HepG2 (cell line): ENCODE measurements at regions not wholly inside any gene's neighbourhood (a gene's known extent, or its start where the extent isn't known, plus 50 kb on each side); places are given as distances from the start of the nearest gene placed in this dataset.

Experiments
- AGO1 ChIP-seq: fragments of 200-400 bp; formaldehyde crosslinking; IDR thresholded peaks from 2 replicates; pipeline ENCODE4 v1.6.1; 2017; ENCODE audit warnings: mild to moderate bottlenecking, low read depth, low read length, moderate library complexity; ENCODE audit not compliant: poor library complexity, severe bottlenecking
- HOXA3 ChIP-seq: sonication (generic); formaldehyde crosslinking; IDR thresholded peaks from 2 replicates; pipeline ENCODE4 v1.5.0; 2020; ENCODE audit warnings: missing genetic modification reagents
- MYC ChIP-seq: sonication (generic); formaldehyde crosslinking; IDR thresholded peaks from 2 replicates; pipeline ENCODE4 v1.9.0; 2021; ENCODE audit warnings: missing genetic modification reagents, borderline replicate concordance
- PATZ1 ChIP-seq: sonication (generic); formaldehyde crosslinking; IDR thresholded peaks from 2 replicates; pipeline ENCODE4 v1.4.0; 2020; ENCODE audit warnings: missing genetic modification reagents
- UBTF ChIP-seq: sonication (generic); formaldehyde crosslinking; IDR thresholded peaks from 2 replicates; pipeline ENCODE4 v1.4.0; 2020; ENCODE audit warnings: mild to moderate bottlenecking, missing genetic modification reagents
- ZNF12 ChIP-seq: sonication (generic); formaldehyde crosslinking; IDR thresholded peaks from 2 replicates; pipeline ENCODE4 v1.5.0; 2020; ENCODE audit warnings: missing genetic modification reagents
- ZNF281 ChIP-seq: sonication (generic); formaldehyde crosslinking; IDR thresholded peaks from 2 replicates; pipeline ENCODE4 v1.4.0; 2020; ENCODE audit warnings: missing genetic modification reagents, borderline replicate concordance
- ZNF800 ChIP-seq: sonication (generic); formaldehyde crosslinking; IDR thresholded peaks from 2 replicates; pipeline ENCODE4 v1.4.0; 2020; ENCODE audit warnings: missing genetic modification reagents

DNA sequence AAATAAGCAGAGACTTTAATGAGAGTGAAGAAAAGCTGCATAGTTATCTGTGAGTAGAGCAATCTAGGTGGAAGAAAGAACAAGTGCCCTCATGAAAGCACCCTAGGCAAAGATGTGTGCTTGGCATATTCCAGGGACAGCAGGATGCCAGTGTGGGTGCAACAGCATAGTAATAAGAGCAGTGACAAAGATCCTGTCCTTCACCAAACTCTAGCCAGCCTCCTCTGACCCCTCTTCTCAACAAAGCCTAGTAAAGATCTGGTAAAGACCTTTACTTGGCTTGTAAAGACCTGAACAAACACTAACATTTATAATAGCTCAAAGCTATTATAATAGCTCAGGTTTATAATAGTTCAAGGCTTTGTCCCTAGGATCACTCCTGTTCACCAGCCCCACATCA lies 735.4 kb downstream of the PCDH7 start (continued):
- TF ChIP-seq UBTF (CRISPR knock-in tag) (no peak), MYC (CRISPR knock-in tag) (no peak), PATZ1 (CRISPR knock-in tag) (no peak), ZNF12 (CRISPR knock-in tag) (no peak), ZNF281 (CRISPR knock-in tag) (no peak), AGO1 (no peak), ZNF800 (CRISPR knock-in tag) (no peak), HOXA3 (CRISPR knock-in tag) (no peak)
